H9 (cell line): ENCODE measurements at regions not wholly inside any gene's neighbourhood (a gene's known extent, or its start where the extent isn't known, plus 50 kb on each side); places are given as distances from the start of the nearest gene placed in this dataset.

Experiments used
- DNase-seq: peaks from one replicate; pipeline ENCODE4 v3.0.0-alpha.2; 2017
- H2AFZ ChIP-seq: one replicate; pipeline ENCODE4 v1.6.1; 2013; ENCODE audit warnings: mild to moderate bottlenecking, low read length, control low read depth, moderate library complexity
- H2AK5ac ChIP-seq: 2 replicates; pipeline ENCODE4 v1.6.1; 2013; ENCODE audit warnings: low read length, control low read depth, mixed read lengths; ENCODE audit not compliant: insufficient read length
- H2BK120ac ChIP-seq: one replicate; pipeline ENCODE4 v1.6.1; 2013; ENCODE audit warnings: low read depth, mild to moderate bottlenecking, low read length, control low read depth, inconsistent platforms; ENCODE audit not compliant: poor library complexity, severe bottlenecking
- H2BK12ac ChIP-seq: 2 replicates; pipeline ENCODE4 v1.6.1; 2013; ENCODE audit warnings: low read length, control low read depth, mixed read lengths, low read depth; ENCODE audit not compliant: insufficient read length
- H2BK15ac ChIP-seq: 2 replicates; pipeline ENCODE4 v1.6.1; 2013; ENCODE audit warnings: low read depth, low read length, control low read depth
- H2BK20ac ChIP-seq: one replicate; pipeline ENCODE4 v1.6.1; 2013; ENCODE audit warnings: low read depth, mild to moderate bottlenecking, low read length, control low read depth, inconsistent platforms; ENCODE audit not compliant: poor library complexity, severe bottlenecking
- H2BK5ac ChIP-seq: 2 replicates; pipeline ENCODE4 v1.6.1; 2013; ENCODE audit warnings: low read length, control low read depth, mixed read lengths; ENCODE audit not compliant: insufficient read length
- H3K14ac ChIP-seq: 2 replicates; pipeline ENCODE4 v1.6.1; 2013; ENCODE audit warnings: low read length, control low read depth; ENCODE audit not compliant: insufficient read depth
- H3K18ac ChIP-seq: 2 replicates; pipeline ENCODE4 v1.6.1; 2013; ENCODE audit warnings: low read depth, mild to moderate bottlenecking, mixed read lengths, low read length, control low read depth; ENCODE audit not compliant: insufficient read length
- H3K23ac ChIP-seq: 2 replicates; pipeline ENCODE4 v1.6.1; 2013; ENCODE audit warnings: low read length, control low read depth, mixed read lengths, low read depth; ENCODE audit not compliant: insufficient read length
- H3K23me2 ChIP-seq: 2 replicates; pipeline ENCODE4 v1.6.1; 2013; ENCODE audit warnings: low read depth, mild to moderate bottlenecking, mixed read lengths, low read length, control low read depth; ENCODE audit not compliant: insufficient read length, poor library complexity, severe bottlenecking
- H3K27ac ChIP-seq: 2 replicates; pipeline ENCODE4 v1.5.1; 2013; ENCODE audit warnings: low read length, control low read depth, mixed read lengths, low read depth; ENCODE audit not compliant: insufficient read length
- H3K27me3 ChIP-seq: 2 replicates; pipeline ENCODE4 v1.6.1; 2013; ENCODE audit warnings: low read length, control low read depth, inconsistent platforms; ENCODE audit not compliant: insufficient read depth
- H3K4ac ChIP-seq: 2 replicates; pipeline ENCODE4 v1.6.1; 2013; ENCODE audit warnings: low read depth, mild to moderate bottlenecking, control low read depth, inconsistent platforms, low read length, moderate library complexity
- H3K4me1 ChIP-seq: 2 replicates; pipeline ENCODE4 v1.6.1; 2013; ENCODE audit warnings: low read length, control low read depth, inconsistent platforms; ENCODE audit not compliant: insufficient read depth
- H3K4me2 ChIP-seq: 2 replicates; pipeline ENCODE4 v1.6.1; 2013; ENCODE audit warnings: low read length, control low read depth, mixed read lengths; ENCODE audit not compliant: insufficient read length, insufficient read depth
- H3K56ac ChIP-seq: 2 replicates; pipeline ENCODE4 v1.6.1; 2013; ENCODE audit warnings: low read depth, mild to moderate bottlenecking, mixed read lengths, low read length, control low read depth; ENCODE audit not compliant: insufficient read length
- H3K79me1 ChIP-seq: 2 replicates; pipeline ENCODE4 v1.6.1; 2013; ENCODE audit warnings: low read depth, mild to moderate bottlenecking, moderate library complexity, low read length, control low read depth, inconsistent platforms; ENCODE audit not compliant: insufficient read depth, poor library complexity, severe bottlenecking
- H3K79me2 ChIP-seq: 2 replicates; pipeline ENCODE4 v1.6.1; 2013; ENCODE audit warnings: low read length, control low read depth, inconsistent platforms; ENCODE audit not compliant: insufficient read depth
- H3K9ac ChIP-seq: 2 replicates; pipeline ENCODE4 v1.6.1; 2013; ENCODE audit warnings: low read length, control low read depth, mixed read lengths; ENCODE audit not compliant: insufficient read length; ENCODE audit errors: extremely low read depth
- H3K9me3 ChIP-seq: one replicate; pipeline ENCODE4 v1.6.1; 2013; ENCODE audit warnings: low read depth, low read length, inconsistent platforms; ENCODE audit not compliant: control insufficient read depth
- H3T11ph ChIP-seq: one replicate; pipeline ENCODE4 v1.6.1; 2013; ENCODE audit warnings: mild to moderate bottlenecking, low read length, control low read depth, inconsistent platforms
- H4K20me1 ChIP-seq: one replicate; pipeline ENCODE4 v1.6.1; 2013; ENCODE audit not compliant: control insufficient read depth, insufficient read length, insufficient read depth
- H4K5ac ChIP-seq: 2 replicates; pipeline ENCODE4 v1.6.1; 2013; ENCODE audit warnings: low read depth, mild to moderate bottlenecking, mixed read lengths, low read length, control low read depth; ENCODE audit not compliant: insufficient read length
- H4K8ac ChIP-seq: replicated peaks from 2 replicates; pipeline ENCODE4 v1.6.1; 2013; ENCODE audit warnings: low read length, control low read depth, mixed read lengths, low read depth; ENCODE audit not compliant: insufficient read length
- H4K91ac ChIP-seq: 2 replicates; pipeline ENCODE4 v1.6.1; 2013; ENCODE audit warnings: low read depth, mild to moderate bottlenecking, moderate library complexity, mixed read lengths, low read length, control low read depth; ENCODE audit not compliant: insufficient read length
- H3K27ac Mint-ChIP-seq, 3 experiments: 2 replicates in 2 of 3; 3 replicates in 1 of 3; pipeline ENCODE4 v1.8.0; 2020 to 2021; ENCODE audit warnings: mixed read lengths in 3 of 3, mild to moderate bottlenecking in 1 of 3, moderate library complexity in 1 of 3
- H3K27me3 Mint-ChIP-seq: 2 replicates; pipeline ENCODE4 v1.8.0; 2021; ENCODE audit warnings: low read depth, mild to moderate bottlenecking, moderate library complexity, mixed read lengths
- H3K36me3 Mint-ChIP-seq, 3 experiments: 2 replicates in 2 of 3; 3 replicates in 1 of 3; pipeline ENCODE4 v1.8.0; 2020 to 2021; ENCODE audit warnings: low read depth in 3 of 3, mixed read lengths in 3 of 3; ENCODE audit not compliant: insufficient read depth in 1 of 3
- H3K4me1 Mint-ChIP-seq, 2 experiments: 2 replicates each; pipeline ENCODE4 v1.8.0; 2020; ENCODE audit warnings: mixed read lengths in 2 of 2
- H3K4me3 Mint-ChIP-seq, 2 experiments: 2 replicates in 1 of 2; 3 replicates in 1 of 2; pipeline ENCODE4 v1.8.0; 2020 to 2021; ENCODE audit warnings: mild to moderate bottlenecking in 2 of 2, mixed read lengths in 2 of 2, moderate library complexity in 1 of 2
- H3K9me3 Mint-ChIP-seq, 2 experiments: 2 replicates in 1 of 2; 3 replicates in 1 of 2; pipeline ENCODE4 v1.8.0; 2020; ENCODE audit warnings: mild to moderate bottlenecking in 2 of 2, mixed read lengths in 2 of 2, moderate library complexity in 1 of 2
- CTCF ChIP-seq: fragments of 200-600 bp; sonication (generic); conservative IDR thresholded peaks from 3 replicates; pipeline ENCODE4 v1.8.0; 2021; ENCODE audit warnings: antibody characterized with exemption, mild to moderate bottlenecking
- WGBS: extraction: QIAGEN DNeasy Blood & Tissue Kit; methylation state at CpG from one replicate; pipeline ENCODE4 v1.1.7; 2013; ENCODE audit warnings: missing lambda C conversion rate, low lambda C conversion rate, mixed read lengths; ENCODE audit not compliant: insufficient read length; ENCODE audit errors: extremely low coverage; 5-methylcytosine and 5-hydroxymethylcytosine counted together

- Histone ChIP-seq H3K23me2 (no peaks in the 10 kb centered on the region), H3K27ac (no peak overlapping the region), H2BK20ac (no peak overlapping the region), H4K8ac (no peak overlapping the region), H2BK12ac (no peak overlapping the region), H3K79me2 (no peaks in the 10 kb centered on the region), H3K9ac (no peak overlapping the region), H2AK5ac (no peak overlapping the region), H3K18ac (no peak overlapping the region), H4K5ac (no peak overlapping the region), H3K9me3 (no peaks in the 10 kb centered on the region), H2BK15ac (no peak overlapping the region), H2BK5ac (no peak overlapping the region), H3T11ph (no peak overlapping the region), H3K56ac (no peak overlapping the region), H3K79me1 (no peaks in the 10 kb centered on the region), H4K91ac (no peak overlapping the region), H3K4ac (no peak overlapping the region), H2BK120ac (no peak overlapping the region), H3K27me3 (no peaks in the 10 kb centered on the region), H3K23ac (no peak overlapping the region), H3K4me1 (no peaks in the 10 kb centered on the region), H3K4me2 (no peak overlapping the region), H2AFZ (no peak overlapping the region), H3K14ac (no peak overlapping the region), H4K20me1 (no peaks in the 10 kb centered on the region)
- H3K4me1 Mint-ChIP-seq: peaks cover 10 to 11% of the 10 kb centered on the region in 2 experiments; a peak in 3 of 4 replicates
- no peaks in the 10 kb centered on the region for H3K9me3 Mint-ChIP-seq
- H3K36me3 Mint-ChIP-seq: no peaks in the 10 kb centered on the region
- H3K4me3 Mint-ChIP-seq: no peak overlapping the region
- no peak for TF ChIP-seq CTCF
- peaks cover 16% of the 10 kb centered on the region for H3K27me3 Mint-ChIP-seq
- no CpG with 5 or more reads among the region's 5 CpGs for WGBS
- H3K27ac Mint-ChIP-seq: no peak overlapping the region
- DNase-seq: no peak
These were observed 267.2 kb downstream of the SH3BP4 start for GRCh38 chr2:235219048-235219447.
